ENCODE measurements at regions not wholly inside any gene's neighbourhood (a gene's known extent, or its start where the extent isn't known, plus 50 kb on each side); places are given as distances from the start of the nearest gene placed in this dataset.

GRCh38 chr22:49513358-49513851 is 314.3 kb downstream of the BRD1 start:
- TF ChIP-seq ZNF626 (tag by site-specific recombination; IDR thresholded peaks at IDR 0.05), result no peak
- TF ChIP-seq REST (tag by site-specific recombination; IDR thresholded peaks at IDR 0.05), result no peak
- no peak for TF ChIP-seq PRDM6 (tag by site-specific recombination; IDR thresholded peaks at IDR 0.05)
- TF ChIP-seq HOXD13 (CRISPR knock-in tag; IDR thresholded peaks at IDR 0.05; ENCODE audit: borderline replicate concordance), result no peak
